HEK293 (cell line): ENCODE measurements at regions not wholly inside any gene's neighbourhood (a gene's known extent, or its start where the extent isn't known, plus 50 kb on each side); places are given as distances from the start of the nearest gene placed in this dataset.

Source experiments
- MZF1 ChIP-seq: fragments of 450-650 bp; formaldehyde crosslinking; IDR thresholded peaks from 2 replicates; pipeline ENCODE4 v1.5.1; 2017; ENCODE audit warnings: missing biosample characterization, missing genetic modification characterization, borderline replicate concordance
- ZBTB7A ChIP-seq: fragments of 450-650 bp; formaldehyde crosslinking; IDR thresholded peaks from 2 replicates; pipeline ENCODE4 v1.5.1; 2016; ENCODE audit warnings: low read depth, missing biosample characterization, missing genetic modification characterization
- ZNF266 ChIP-seq: fragments of 450-650 bp; formaldehyde crosslinking; IDR thresholded peaks from 2 replicates; pipeline ENCODE4 v1.5.1; 2016; ENCODE audit warnings: missing biosample characterization, missing genetic modification characterization, low read depth
- ZNF324 ChIP-seq: fragments of 450-650 bp; formaldehyde crosslinking; IDR thresholded peaks from 2 replicates; pipeline ENCODE4 v1.5.1; 2016; ENCODE audit warnings: missing biosample characterization, missing genetic modification characterization
- ZNF404 ChIP-seq: fragments of 450-650 bp; formaldehyde crosslinking; IDR thresholded peaks from 2 replicates; pipeline ENCODE4 v1.5.1; 2017; ENCODE audit warnings: missing biosample characterization, missing genetic modification characterization
- ZNF544 ChIP-seq: fragments of 450-650 bp; formaldehyde crosslinking; IDR thresholded peaks from 2 replicates; pipeline ENCODE4 v1.5.0; 2017; ENCODE audit warnings: missing biosample characterization, missing genetic modification characterization
- ZNF610 ChIP-seq: fragments of 450-650 bp; formaldehyde crosslinking; IDR thresholded peaks from 2 replicates; pipeline ENCODE4 v1.5.1; 2016; ENCODE audit warnings: missing biosample characterization, missing genetic modification characterization, borderline replicate concordance
- ZNF747 ChIP-seq: fragments of 450-650 bp; formaldehyde crosslinking; IDR thresholded peaks from 2 replicates; pipeline ENCODE4 v1.5.1; 2016; ENCODE audit warnings: missing biosample characterization, missing genetic modification characterization
- TF ChIP-seq, protein P1 (sequence below): fragments of 450-650 bp; formaldehyde crosslinking; IDR thresholded peaks from 2 replicates; pipeline ENCODE4 v1.5.1; 2016; ENCODE audit warnings: missing biosample characterization, missing genetic modification characterization

DNA sequence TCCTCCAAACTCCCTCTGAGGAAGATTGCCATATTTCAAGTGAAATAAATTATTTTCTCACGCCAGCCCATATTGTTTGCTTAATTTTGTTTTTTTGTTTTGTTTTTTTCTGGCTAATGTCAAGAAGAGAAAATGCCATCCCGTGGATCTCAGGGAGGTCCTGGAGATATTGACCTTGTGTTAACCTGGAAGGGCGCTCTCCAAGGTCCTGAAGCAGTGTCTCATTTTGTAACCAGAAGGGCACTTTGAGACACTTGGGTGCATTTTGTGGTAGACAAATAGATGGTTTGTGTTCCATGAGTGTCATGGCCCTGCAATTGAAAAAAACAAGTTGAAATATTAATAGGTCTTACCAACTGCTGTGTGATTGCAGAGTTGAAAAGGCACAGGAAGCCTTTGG is 268.9 kb downstream of the SUDS3 start:
- TF ChIP-seq ZNF544 (tag by site-specific recombination) = no peak
- TF ChIP-seq ZNF610 (tag by site-specific recombination) = no peak
- TF ChIP-seq, protein P1, sequence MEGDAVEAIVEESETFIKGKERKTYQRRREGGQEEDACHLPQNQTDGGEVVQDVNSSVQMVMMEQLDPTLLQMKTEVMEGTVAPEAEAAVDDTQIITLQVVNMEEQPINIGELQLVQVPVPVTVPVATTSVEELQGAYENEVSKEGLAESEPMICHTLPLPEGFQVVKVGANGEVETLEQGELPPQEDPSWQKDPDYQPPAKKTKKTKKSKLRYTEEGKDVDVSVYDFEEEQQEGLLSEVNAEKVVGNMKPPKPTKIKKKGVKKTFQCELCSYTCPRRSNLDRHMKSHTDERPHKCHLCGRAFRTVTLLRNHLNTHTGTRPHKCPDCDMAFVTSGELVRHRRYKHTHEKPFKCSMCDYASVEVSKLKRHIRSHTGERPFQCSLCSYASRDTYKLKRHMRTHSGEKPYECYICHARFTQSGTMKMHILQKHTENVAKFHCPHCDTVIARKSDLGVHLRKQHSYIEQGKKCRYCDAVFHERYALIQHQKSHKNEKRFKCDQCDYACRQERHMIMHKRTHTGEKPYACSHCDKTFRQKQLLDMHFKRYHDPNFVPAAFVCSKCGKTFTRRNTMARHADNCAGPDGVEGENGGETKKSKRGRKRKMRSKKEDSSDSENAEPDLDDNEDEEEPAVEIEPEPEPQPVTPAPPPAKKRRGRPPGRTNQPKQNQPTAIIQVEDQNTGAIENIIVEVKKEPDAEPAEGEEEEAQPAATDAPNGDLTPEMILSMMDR = no peak
- TF ChIP-seq ZNF266 (tag by site-specific recombination) = no peak
- TF ChIP-seq ZNF747 (tag by site-specific recombination) = no peak
- TF ChIP-seq MZF1 (tag by site-specific recombination) = no peak
- TF ChIP-seq ZNF404 = no peak
- TF ChIP-seq ZBTB7A (tag by site-specific recombination) = no peak
- TF ChIP-seq ZNF324 = no peak
